GM12892 (cell line): ENCODE measurements at regions not wholly inside any gene's neighbourhood (a gene's known extent, or its start where the extent isn't known, plus 50 kb on each side); places are given as distances from the start of the nearest gene placed in this dataset.

Source experiments
- POLR2A ChIP-seq: IDR thresholded peaks from 2 replicates; pipeline ENCODE4 v1.6.1; 2011; ENCODE audit warnings: low read depth, low read length, control low read depth
- TAF1 ChIP-seq: IDR thresholded peaks from 2 replicates; pipeline ENCODE4 v1.6.1; 2011; ENCODE audit warnings: low read depth, mild to moderate bottlenecking, control low read depth, low read length, borderline replicate concordance

DNA sequence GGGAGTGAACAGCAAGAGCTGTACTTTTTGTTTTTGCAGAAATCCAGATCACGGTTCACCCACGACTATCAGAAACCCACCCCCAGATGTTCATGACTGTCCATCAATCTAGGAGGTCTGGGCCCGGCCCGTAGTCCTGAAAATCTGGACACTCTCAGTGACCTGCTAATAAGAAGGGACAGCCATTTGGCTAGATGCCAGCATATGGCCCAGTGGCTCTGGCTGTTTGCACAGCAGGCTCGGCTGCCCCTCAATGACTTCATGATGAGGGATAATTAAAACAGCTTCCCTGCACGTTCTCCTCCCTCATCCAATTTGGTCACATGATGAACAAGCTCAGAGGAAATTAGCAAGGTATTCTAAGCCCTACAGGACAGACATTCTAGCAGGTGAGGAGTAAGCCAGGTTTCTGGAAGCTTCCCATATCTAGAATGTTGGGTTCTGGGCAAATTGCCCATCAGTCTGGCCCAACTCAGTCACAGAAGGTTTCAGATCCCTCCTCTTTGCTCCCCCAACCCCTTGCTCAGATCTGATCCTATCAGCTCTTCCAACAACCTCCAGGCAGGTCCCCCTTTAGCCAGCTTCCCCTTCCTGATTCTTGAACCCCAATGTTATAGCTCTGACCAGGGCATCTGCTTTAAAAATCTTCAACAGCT lies 397.3 kb downstream of the SHANK2 start:
- TF ChIP-seq POLR2A (no peak), TAF1 (no peak)
